Activated T-helper 1 cell treated with anti-CD3 and anti-CD28 coated beads, Interleukin-12 subunit alpha, Interleukin-12 subunit beta, Interleukin-2, Interleukin-4 antibody, amounts not matched to agents 30 ng/mL and 10 ng/mL and 1 ng/mL, durations not matched to agents 14 hours and 24 hours and 36 hours (primary cell): ENCODE measurements at regions not wholly inside any gene's neighbourhood (a gene's known extent, or its start where the extent isn't known, plus 50 kb on each side); places are given as distances from the start of the nearest gene placed in this dataset.

Experiments used
- DNase-seq: peaks from one replicate; pipeline ENCODE4 v3.0.0; 2021; ENCODE audit warnings: low spot score
- H3K27ac Mint-ChIP-seq: one replicate; pipeline ENCODE4 v1.8.0; 2021; ENCODE audit warnings: mild to moderate bottlenecking, mixed read lengths
- H3K27me3 Mint-ChIP-seq: one replicate; pipeline ENCODE4 v1.8.0; 2022; ENCODE audit warnings: mild to moderate bottlenecking, moderate library complexity, mixed read lengths; ENCODE audit not compliant: insufficient read depth
- H3K36me3 Mint-ChIP-seq: one replicate; pipeline ENCODE4 v1.8.0; 2021; ENCODE audit warnings: low read depth, mixed read lengths
- H3K4me1 Mint-ChIP-seq: one replicate; pipeline ENCODE4 v1.8.0; 2021; ENCODE audit warnings: low read depth, mixed read lengths
- H3K4me3 Mint-ChIP-seq: one replicate; pipeline ENCODE4 v1.8.0; 2021; ENCODE audit warnings: mild to moderate bottlenecking, moderate library complexity, mixed read lengths
- H3K9me3 Mint-ChIP-seq: one replicate; pipeline ENCODE4 v1.8.0; 2021; ENCODE audit warnings: mixed read lengths
- intact Hi-C: fragments of 100-400 bp; cut with micrococcal nuclease; formaldehyde crosslinking; loops from one replicate; pipeline ENCODE4 v1.15.1; 2024

- peaks cover 17% of the 10 kb centered on the region for H3K9me3 Mint-ChIP-seq
- no peak overlapping the region for H3K4me3 Mint-ChIP-seq
- no peak for DNase-seq
- intact Hi-C loops = no loop called here
- H3K36me3 Mint-ChIP-seq = no peaks in the 10 kb centered on the region
- H3K27me3 Mint-ChIP-seq = no peaks in the 10 kb centered on the region
- no peak overlapping the region for H3K27ac Mint-ChIP-seq
- H3K4me1 Mint-ChIP-seq = no peaks in the 10 kb centered on the region
Observed at GRCh38 chr1:217186664-217187063, 444.2 kb downstream of the GPATCH2 start.

- Mint-ChIP-seq H3K4me1 (no peaks in the 10 kb centered on the region), H3K27ac (no peak overlapping the region), H3K27me3 (no peaks in the 10 kb centered on the region), H3K36me3 (no peaks in the 10 kb centered on the region), H3K4me3 (no peak overlapping the region), H3K9me3 (peaks cover 17% of the 10 kb centered on the region)
- intact Hi-C loops = no loop called here
- DNase-seq = no peak
Observed at GRCh38 chr1:217184854-217185253, 446.0 kb downstream of the GPATCH2 start.

GRCh38 chr1:217182992-217183391 lies 447.9 kb downstream of the GPATCH2 start:
- intact Hi-C loops = no loop called here
- peaks cover 13% of the 10 kb centered on the region for H3K9me3 Mint-ChIP-seq
- DNase-seq = no peak

GRCh38 chr1:217181756-217182155 lies 449.1 kb downstream of the GPATCH2 start:
- Mint-ChIP-seq H3K36me3 (no peaks in the 10 kb centered on the region), H3K9me3 (peaks cover 5% of the 10 kb centered on the region), H3K4me3 (no peak overlapping the region), H3K4me1 (no peaks in the 10 kb centered on the region), H3K27me3 (no peaks in the 10 kb centered on the region), H3K27ac (no peak overlapping the region)
- no peak for DNase-seq
- intact Hi-C loops = no loop called here

More at GRCh38 chr1:217182992-217183391, 447.9 kb downstream of the GPATCH2 start:
- H3K4me1 Mint-ChIP-seq = no peaks in the 10 kb centered on the region
- H3K27me3 Mint-ChIP-seq = no peaks in the 10 kb centered on the region
- no peaks in the 10 kb centered on the region for H3K36me3 Mint-ChIP-seq
- H3K27ac Mint-ChIP-seq = no peak overlapping the region
- no peak overlapping the region for H3K4me3 Mint-ChIP-seq

- H3K9me3 Mint-ChIP-seq = peaks cover 5% of the 10 kb centered on the region
- intact Hi-C loops = no loop called here
- no peak overlapping the region for H3K27ac Mint-ChIP-seq
- H3K4me3 Mint-ChIP-seq = no peak overlapping the region
- no peaks in the 10 kb centered on the region for H3K27me3 Mint-ChIP-seq
- H3K36me3 Mint-ChIP-seq = no peaks in the 10 kb centered on the region
- DNase-seq = no peak
- no peaks in the 10 kb centered on the region for H3K4me1 Mint-ChIP-seq
Observed at GRCh38 chr1:217181176-217181746, 449.6 kb downstream of the GPATCH2 start.

- peaks cover 5% of the 10 kb centered on the region for H3K9me3 Mint-ChIP-seq
- intact Hi-C loops = no loop called here
- H3K4me1 Mint-ChIP-seq = no peaks in the 10 kb centered on the region
- H3K4me3 Mint-ChIP-seq = no peak overlapping the region
- DNase-seq = no peak
- no peaks in the 10 kb centered on the region for H3K36me3 Mint-ChIP-seq
- no peaks in the 10 kb centered on the region for H3K27me3 Mint-ChIP-seq
- H3K27ac Mint-ChIP-seq = no peak overlapping the region
Observed at GRCh38 chr1:217180443-217180842, 450.4 kb downstream of the GPATCH2 start.

GRCh38 chr1:217164403-217164802 lies 441.2 kb upstream of the ESRRG start:
- intact Hi-C loops = no loop called here
- no peak overlapping the region for H3K4me3 Mint-ChIP-seq
- no peak for DNase-seq
- no peaks in the 10 kb centered on the region for H3K36me3 Mint-ChIP-seq
- no peaks in the 10 kb centered on the region for H3K4me1 Mint-ChIP-seq
- H3K27me3 Mint-ChIP-seq = no peaks in the 10 kb centered on the region
- H3K9me3 Mint-ChIP-seq = no peaks in the 10 kb centered on the region
- H3K27ac Mint-ChIP-seq = no peak overlapping the region

- H3K36me3 Mint-ChIP-seq = no peaks in the 10 kb centered on the region
- H3K27ac Mint-ChIP-seq = no peak overlapping the region
- DNase-seq = no peak
- no peak overlapping the region for H3K4me3 Mint-ChIP-seq
- H3K4me1 Mint-ChIP-seq = no peaks in the 10 kb centered on the region
- intact Hi-C loops = no loop called here
- no peaks in the 10 kb centered on the region for H3K9me3 Mint-ChIP-seq
- H3K27me3 Mint-ChIP-seq = no peaks in the 10 kb centered on the region
Observed at GRCh38 chr1:217153361-217153760, 430.1 kb upstream of the ESRRG start.

- Mint-ChIP-seq H3K9me3 (no peaks in the 10 kb centered on the region), H3K27me3 (no peaks in the 10 kb centered on the region), H3K27ac (no peak overlapping the region), H3K4me3 (no peak overlapping the region), H3K4me1 (no peaks in the 10 kb centered on the region), H3K36me3 (no peaks in the 10 kb centered on the region)
- DNase-seq = no peak
- intact Hi-C loops = no loop called here
Observed at GRCh38 chr1:217150366-217150765, 427.1 kb upstream of the ESRRG start.

GRCh38 chr1:217149791-217150190 lies 426.6 kb upstream of the ESRRG start:
- no peak for DNase-seq
- Mint-ChIP-seq H3K9me3 (no peaks in the 10 kb centered on the region), H3K36me3 (no peaks in the 10 kb centered on the region), H3K4me3 (no peak overlapping the region), H3K27me3 (no peaks in the 10 kb centered on the region), H3K27ac (no peak overlapping the region), H3K4me1 (no peaks in the 10 kb centered on the region)
- intact Hi-C loops = no loop called here

- Mint-ChIP-seq H3K4me3 (no peak overlapping the region), H3K27me3 (peaks cover 31% of the 10 kb centered on the region), H3K4me1 (no peaks in the 10 kb centered on the region), H3K36me3 (no peaks in the 10 kb centered on the region), H3K27ac (no peak overlapping the region), H3K9me3 (peaks cover 8% of the 10 kb centered on the region)
- DNase-seq = no peak
- intact Hi-C loops = no loop called here
Observed at GRCh38 chr1:217141711-217142110, 418.5 kb upstream of the ESRRG start.

GRCh38 chr1:217140041-217140901 lies 417.0 kb upstream of the ESRRG start:
- Mint-ChIP-seq H3K27ac (no peak overlapping the region), H3K27me3 (peaks cover 43% of the 10 kb centered on the region), H3K9me3 (peaks cover 8% of the 10 kb centered on the region), H3K36me3 (peaks cover 2% of the 10 kb centered on the region), H3K4me3 (no peak overlapping the region), H3K4me1 (no peaks in the 10 kb centered on the region)
- intact Hi-C loops = no loop called here
- no peak for DNase-seq

- Mint-ChIP-seq H3K4me3 (no peak overlapping the region), H3K27ac (no peak overlapping the region), H3K9me3 (peaks cover 8% of the 10 kb centered on the region), H3K36me3 (peaks cover 2% of the 10 kb centered on the region), H3K4me1 (no peaks in the 10 kb centered on the region), H3K27me3 (peaks cover 48% of the 10 kb centered on the region)
- DNase-seq = no peak
- intact Hi-C loops = loop anchor here (5.0 kb wide), 1 partner anchor 1023 kb away; no protein-coding TSS in a partner anchor
Observed at GRCh38 chr1:217139513-217139912, 416.3 kb upstream of the ESRRG start.
